ENCODE measurements at regions not wholly inside any gene's neighbourhood (a gene's known extent, or its start where the extent isn't known, plus 50 kb on each side); places are given as distances from the start of the nearest gene placed in this dataset.

GRCh38 chr1:23615423-23615822, 56.1 kb upstream of the ID3 start:
- DNase-seq (ENCODE audit: low spot score): no peak

GRCh38 chr1:23614032-23614660, 54.8 kb upstream of the ID3 start:
- DNase-seq (ENCODE audit: low spot score): no peak

- no peak for DNase-seq (ENCODE audit: low spot score)
Observed at GRCh38 chr1:23613191-23614031, 54.1 kb upstream of the ID3 start.

- no peak for DNase-seq (ENCODE audit: low spot score)
Observed at GRCh38 chr1:23611601-23612327, 52.5 kb upstream of the ID3 start.

- no peak for DNase-seq (ENCODE audit: low spot score)
Observed at GRCh38 chr1:23610677-23611076, 51.4 kb upstream of the ID3 start.

- DNase-seq (ENCODE audit: low spot score): no peak
Observed at GRCh38 chr1:23609971-23610370, 50.7 kb upstream of the ID3 start.

All from D341Med (cell line).